Glutamatergic neuron (in vitro differentiated cells): ENCODE measurements at regions not wholly inside any gene's neighbourhood (a gene's known extent, or its start where the extent isn't known, plus 50 kb on each side); places are given as distances from the start of the nearest gene placed in this dataset.

ENCODE experiments used
- DNase-seq: peaks from one replicate; pipeline ENCODE4 v3.0.0; 2022
- H3K27ac Mint-ChIP-seq: one replicate; pipeline ENCODE4 v1.8.0; 2020; ENCODE audit warnings: mild to moderate bottlenecking, mixed read lengths, inconsistent platforms; ENCODE audit not compliant: unreplicated experiment
- H3K27me3 Mint-ChIP-seq: one replicate; pipeline ENCODE4 v1.8.0; 2020; ENCODE audit warnings: mild to moderate bottlenecking, moderate library complexity, mixed read lengths, inconsistent platforms; ENCODE audit not compliant: unreplicated experiment
- H3K36me3 Mint-ChIP-seq: one replicate; pipeline ENCODE4 v1.8.0; 2020; ENCODE audit warnings: mild to moderate bottlenecking, mixed read lengths, inconsistent platforms; ENCODE audit not compliant: unreplicated experiment
- H3K4me1 Mint-ChIP-seq: one replicate; pipeline ENCODE4 v1.8.0; 2020; ENCODE audit warnings: mild to moderate bottlenecking, low read depth, mixed read lengths, inconsistent platforms; ENCODE audit not compliant: unreplicated experiment
- H3K4me3 Mint-ChIP-seq: one replicate; pipeline ENCODE4 v1.8.0; 2020; ENCODE audit warnings: mild to moderate bottlenecking, mixed read lengths, inconsistent platforms; ENCODE audit not compliant: unreplicated experiment
- H3K9me3 Mint-ChIP-seq: one replicate; pipeline ENCODE4 v1.8.0; 2020; ENCODE audit warnings: mild to moderate bottlenecking, moderate library complexity, mixed read lengths, inconsistent platforms; ENCODE audit not compliant: unreplicated experiment
- CTCF ChIP-seq: fragments of 200-600 bp; sonication (generic); IDR thresholded peaks from one replicate; pipeline ENCODE4 v1.5.0; 2021; ENCODE audit not compliant: partially characterized antibody, unreplicated experiment

DNA sequence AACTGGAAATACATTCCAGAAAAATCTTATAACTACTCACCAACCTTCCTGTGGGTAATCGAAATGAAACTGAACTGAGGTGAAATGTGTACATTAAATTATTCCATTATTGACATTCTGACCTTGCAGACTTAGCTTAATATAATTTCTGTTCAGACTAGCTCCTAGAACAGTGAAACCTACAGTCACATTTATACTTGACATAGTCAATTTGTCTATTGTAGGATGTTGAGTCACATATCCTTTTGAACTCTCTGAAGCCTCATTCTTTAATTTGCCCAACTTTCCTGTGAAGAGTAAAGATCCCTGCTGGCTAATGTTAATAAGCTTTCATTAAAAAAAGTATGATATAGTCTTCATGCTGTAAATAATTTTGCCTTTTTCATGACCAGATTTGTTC, 92.0 kb upstream of the SCEL start:
- peaks cover 9% of the 10 kb centered on the region for H3K36me3 Mint-ChIP-seq
- peaks cover 3% of the 10 kb centered on the region for H3K9me3 Mint-ChIP-seq
- DNase-seq = no peak
- H3K27ac Mint-ChIP-seq = no peak overlapping the region
- no peak for TF ChIP-seq CTCF
- H3K27me3 Mint-ChIP-seq = peaks cover 8% of the 10 kb centered on the region
- H3K4me3 Mint-ChIP-seq = no peak overlapping the region
- H3K4me1 Mint-ChIP-seq = peaks cover 5% of the 10 kb centered on the region

- H3K27ac Mint-ChIP-seq = no peak overlapping the region
- peaks cover 14% of the 10 kb centered on the region for H3K36me3 Mint-ChIP-seq
- no peak overlapping the region for H3K4me3 Mint-ChIP-seq
- DNase-seq = no peak
- no peak for TF ChIP-seq CTCF
- peaks cover 8% of the 10 kb centered on the region for H3K27me3 Mint-ChIP-seq
- peaks cover 4% of the 10 kb centered on the region for H3K9me3 Mint-ChIP-seq
- no peaks in the 10 kb centered on the region for H3K4me1 Mint-ChIP-seq
These were observed 98.2 kb upstream of the SCEL start for GRCh38 chr13:77437267-77437666.

DNA sequence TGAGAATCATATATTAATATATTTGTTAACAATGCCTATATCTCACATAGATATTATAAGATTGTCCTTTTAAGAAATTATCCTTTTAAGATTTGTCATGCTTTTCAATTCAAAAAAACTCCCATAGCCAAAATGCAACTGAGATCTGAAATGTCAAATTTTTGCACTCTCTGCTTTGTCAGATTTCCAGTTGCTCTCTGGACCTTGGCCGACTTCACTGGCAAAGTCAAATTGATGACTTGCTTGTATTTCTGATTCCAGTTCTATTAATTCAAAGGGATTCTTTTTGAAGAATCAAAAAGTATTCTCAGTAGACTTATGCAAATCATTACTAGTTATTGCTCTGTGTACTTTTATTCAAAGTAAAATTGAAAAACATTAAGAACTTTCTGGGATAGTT, 101.2 kb upstream of the SCEL start:
- Mint-ChIP-seq H3K27me3 (peaks cover 5% of the 10 kb centered on the region), H3K36me3 (peaks cover 12% of the 10 kb centered on the region), H3K4me3 (no peak overlapping the region), H3K4me1 (no peaks in the 10 kb centered on the region), H3K9me3 (peaks cover 4% of the 10 kb centered on the region), H3K27ac (no peak overlapping the region)
- no peak for TF ChIP-seq CTCF
- DNase-seq = no peak

DNA sequence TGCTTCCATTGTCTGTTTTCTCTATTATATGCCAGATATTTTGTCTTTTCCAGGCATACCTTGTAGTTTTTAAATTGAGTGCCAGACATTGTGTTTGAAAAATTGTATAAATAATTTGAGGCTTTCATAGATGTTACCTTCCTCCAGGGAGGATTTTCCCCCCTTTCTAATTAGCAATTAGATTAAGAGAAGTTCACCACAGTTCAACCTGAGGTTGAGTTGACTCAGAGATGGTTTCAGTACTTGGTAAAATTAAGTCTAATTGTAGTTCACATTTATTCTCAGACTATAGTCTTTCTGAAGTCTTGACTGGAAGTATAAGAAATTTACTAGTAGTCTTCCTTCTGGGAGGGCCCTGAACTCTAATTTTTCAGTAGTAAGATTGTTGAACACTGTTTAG, 104.1 kb upstream of the SCEL start:
- no peak overlapping the region for H3K27ac Mint-ChIP-seq
- H3K4me1 Mint-ChIP-seq = no peaks in the 10 kb centered on the region
- H3K9me3 Mint-ChIP-seq = no peaks in the 10 kb centered on the region
- no peak for TF ChIP-seq CTCF
- H3K36me3 Mint-ChIP-seq = peaks cover 9% of the 10 kb centered on the region
- no peaks in the 10 kb centered on the region for H3K27me3 Mint-ChIP-seq
- no peak for DNase-seq
- H3K4me3 Mint-ChIP-seq = no peak overlapping the region

DNA sequence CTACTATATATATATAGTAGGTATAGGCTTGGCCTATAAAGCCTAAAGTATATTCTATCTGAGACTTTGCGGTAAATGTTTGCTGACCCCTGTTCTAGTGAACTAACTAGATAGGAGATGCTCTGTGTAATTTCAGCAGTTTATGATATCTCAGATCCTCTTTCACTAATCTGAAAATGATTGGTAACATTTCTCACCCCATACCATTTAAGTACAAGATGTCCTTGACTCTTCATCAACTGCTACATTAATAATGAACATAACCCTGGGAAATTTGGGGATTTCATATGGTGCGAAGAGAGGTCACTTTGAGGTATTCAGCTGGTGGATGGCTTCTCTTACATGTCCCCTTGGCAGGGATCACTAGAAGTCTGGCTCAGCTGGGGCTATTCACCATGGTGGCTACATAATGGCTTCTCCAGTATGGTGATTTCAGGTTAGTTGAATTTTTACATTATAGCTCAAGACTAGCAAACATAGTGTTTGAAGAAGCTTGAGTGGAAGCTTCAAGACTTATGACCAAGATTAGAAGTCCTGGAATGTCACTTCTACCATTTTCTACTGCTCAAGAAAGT, 103.6 kb upstream of the MYCBP2 start:
- no peaks in the 10 kb centered on the region for H3K9me3 Mint-ChIP-seq
- no peak for DNase-seq

More for the DNA sequence above, 103.6 kb upstream of the MYCBP2 start:
- Mint-ChIP-seq H3K27me3 (no peaks in the 10 kb centered on the region), H3K4me1 (no peaks in the 10 kb centered on the region), H3K36me3 (peaks cover 9% of the 10 kb centered on the region), H3K27ac (no peak overlapping the region), H3K4me3 (no peak overlapping the region)
- no peak for TF ChIP-seq CTCF
